ENCODE measurements at regions not wholly inside any gene's neighbourhood (a gene's known extent, or its start where the extent isn't known, plus 50 kb on each side); places are given as distances from the start of the nearest gene placed in this dataset.

- H3K27ac ChIP-seq: no peak overlapping the region
- intact Hi-C loops (cut with DNase I): no loop called here
- 88 to 92% (median 91%) methylated on average over 6 of the region's 6 CpGs for WGBS, 4 donors
- DNase-seq (no peak), ATAC-seq (no peak)
- TF ChIP-seq POLR2A (IDR thresholded peaks at IDR 0.05): no peak
- no peak for TF ChIP-seq CTCF (IDR thresholded peaks at IDR 0.05)
- H3K4me1 ChIP-seq: no peaks in the 10 kb centered on the region
- H3K36me3 ChIP-seq: no peaks in the 10 kb centered on the region
- no peak overlapping the region for H3K4me3 ChIP-seq
- peaks cover 0 to 3% (median 0%) of the 10 kb centered on the region in 9 donors for H3K27me3 ChIP-seq
- H3K9me3 ChIP-seq: peaks cover 0 to 11% (median 0%) of the 10 kb centered on the region in 12 donors
Measured at GRCh38 chr10:6769704-6770417, 189.8 kb upstream of the PRKCQ start.

- Histone ChIP-seq H3K27me3 (peaks cover 0 to 13% (median 0%) of the 10 kb centered on the region in 9 donors), H3K27ac (no peak overlapping the region), H3K4me3 (no peak overlapping the region), H3K4me1 (no peaks in the 10 kb centered on the region), H3K36me3 (no peaks in the 10 kb centered on the region), H3K9me3 (peaks cover 0 to 12% (median 0%) of the 10 kb centered on the region in 12 donors)
- WGBS, 4 donors: 52 to 58% (median 56%) methylated on average over 11 of the region's 11 CpGs
- DNase-seq (no peak), ATAC-seq (peak in 2 of 4 donors; percentile 38 to 57)
- intact Hi-C loops (cut with DNase I): no loop called here
- TF ChIP-seq POLR2A (IDR thresholded peaks at IDR 0.05) (no peak), CTCF (IDR thresholded peaks at IDR 0.05) (no peak)
Measured at GRCh38 chr10:6766131-6766801, 186.2 kb upstream of the PRKCQ start.

- TF ChIP-seq POLR2A (IDR thresholded peaks at IDR 0.05) (no peak), CTCF (IDR thresholded peaks at IDR 0.05) (no peak)
- no peak for ATAC-seq
- WGBS, 4 donors: 46 to 52% (median 48%) methylated on average over 6 of the region's 6 CpGs
Measured at GRCh38 chr10:6763423-6763822, 183.3 kb upstream of the PRKCQ start.

GRCh38 chr10:6763001-6763400 is 182.9 kb upstream of the PRKCQ start:
- TF ChIP-seq POLR2A (IDR thresholded peaks at IDR 0.05) (no peak), CTCF (IDR thresholded peaks at IDR 0.05) (no peak)

More at GRCh38 chr10:6763423-6763822, 183.3 kb upstream of the PRKCQ start:
- no peaks in the 10 kb centered on the region for H3K36me3 ChIP-seq
- DNase-seq: no peak
- peaks cover 0 to 13% (median 0%) of the 10 kb centered on the region in 9 donors for H3K27me3 ChIP-seq
- H3K27ac ChIP-seq: no peak overlapping the region
- intact Hi-C loops (cut with DNase I): no loop called here
- H3K9me3 ChIP-seq: peaks cover 0 to 12% (median 0%) of the 10 kb centered on the region in 12 donors
- no peak overlapping the region for H3K4me3 ChIP-seq
- H3K4me1 ChIP-seq: no peaks in the 10 kb centered on the region

More at GRCh38 chr10:6763001-6763400, 182.9 kb upstream of the PRKCQ start:
- peaks cover 0 to 12% (median 0%) of the 10 kb centered on the region in 12 donors for H3K9me3 ChIP-seq
- no peak for ATAC-seq
- intact Hi-C loops (cut with DNase I): no loop called here
- no peak for DNase-seq
- no peaks in the 10 kb centered on the region for H3K4me1 ChIP-seq
- peaks cover 0 to 13% (median 0%) of the 10 kb centered on the region in 9 donors for H3K27me3 ChIP-seq
- no peak overlapping the region for H3K27ac ChIP-seq
- 55 to 69% (median 55%) methylated on average over 5 of the region's 5 CpGs for whole genome bisulfite sequencing, 4 donors
- no peak overlapping the region for H3K4me3 ChIP-seq
- no peaks in the 10 kb centered on the region for H3K36me3 ChIP-seq
